ENCODE measurements at regions not wholly inside any gene's neighbourhood (a gene's known extent, or its start where the extent isn't known, plus 50 kb on each side); places are given as distances from the start of the nearest gene placed in this dataset.

- Histone ChIP-seq H2BK15ac (ENCODE audit: low read length) (no peak overlapping the region), H3K79me2 (ENCODE audit: control insufficient read depth in 1 of 2, insufficient read depth in 2 of 2, low read length in 2 of 2) (no peaks in the 10 kb centered on the region), H3K14ac (ENCODE audit: insufficient read length) (no peak overlapping the region), H3K23me2 (ENCODE audit: low read depth, low read length) (no peaks in the 10 kb centered on the region), H2AFZ (ENCODE audit: low read length) (no peak overlapping the region), H3K4me1 (replicated peaks in 1 of 4; ENCODE audit: control insufficient read depth in 3 of 4, insufficient read depth in 4 of 4, low read length in 3 of 4) (no peaks in the 10 kb centered on the region), H3K79me1 (ENCODE audit: low read depth, low read length) (no peaks in the 10 kb centered on the region), H3K4me3 (ENCODE audit: extremely low read depth in 1 of 4, insufficient read depth in 2 of 4, low read depth in 3 of 4, low read length in 4 of 4) (no peak overlapping the region), H3K27me3 (replicated peaks in 1 of 4; ENCODE audit: control insufficient read depth in 3 of 4, extremely low read depth in 1 of 4, insufficient read depth in 3 of 4, low read length in 3 of 4) (no peaks in the 10 kb centered on the region), H2BK12ac (ENCODE audit: low read depth, low read length) (no peak overlapping the region), H4K91ac (replicated peaks; ENCODE audit: insufficient read length, low read length) (no peak overlapping the region), H3K9me3 (ENCODE audit: insufficient read depth in 2 of 2, low read depth in 1 of 2, low read length in 1 of 2) (no peaks in the 10 kb centered on the region), H4K5ac (ENCODE audit: insufficient read length, low read depth, low read length) (no peak overlapping the region), H3K27ac (ENCODE audit: low read depth, low read length) (no peak overlapping the region), H3K4ac (replicated peaks; ENCODE audit: insufficient read length, low read depth, low read length) (no peak overlapping the region), H3K4me2 (ENCODE audit: insufficient read depth in 1 of 2, low read depth in 2 of 2, low read length in 2 of 2) (no peak overlapping the region), H2AK5ac (ENCODE audit: low read depth, low read length) (no peak overlapping the region), H3K23ac (ENCODE audit: insufficient read length) (no peak overlapping the region), H3K9ac (replicated peaks in 1 of 4; ENCODE audit: extremely low read depth in 1 of 4, low read depth in 3 of 4, low read length in 3 of 4) (no peak overlapping the region), H2BK120ac (replicated peaks; ENCODE audit: low read depth, low read length) (no peak overlapping the region), H3K36me3 (ENCODE audit: control insufficient read depth in 2 of 4, insufficient read depth in 4 of 4, low read length in 3 of 4) (no peaks in the 10 kb centered on the region), H2BK5ac (ENCODE audit: low read depth, low read length) (no peak overlapping the region), H2BK20ac (ENCODE audit: low read length) (no peak overlapping the region), H3K56ac (replicated peaks; ENCODE audit: insufficient read length, low read depth, low read length) (no peak overlapping the region), H4K20me1 (replicated peaks in 1 of 2; ENCODE audit: control insufficient read depth in 1 of 2, insufficient read depth in 2 of 2, low read length in 2 of 2) (no peaks in the 10 kb centered on the region), H4K8ac (ENCODE audit: extremely low read depth, insufficient read depth, low read length) (no peak overlapping the region), H3K18ac (ENCODE audit: extremely low read depth, low read length) (no peak overlapping the region)
- ChIA-PET POLR2A (ENCODE audit: partially characterized antibody) (no interaction called here), CTCF (ENCODE audit: partially characterized antibody) (no interaction called here)
- DNase-seq (ENCODE audit: low read depth in 1 of 2, low spot score in 2 of 2) (no peak), FAIRE-seq (no peak)
- 96% methylated on average over 3 of the region's 3 CpGs; no CpG with 5 or more reads in 1 of the 2 experiments for WGBS, 2 experiments (ENCODE audit: extremely low coverage in 1 of 2, insufficient coverage in 1 of 2, insufficient read length in 1 of 2, insufficient replicate concordance in 2 of 2, low coverage in 1 of 2, low lambda C conversion rate in 2 of 2, missing lambda C conversion rate in 1 of 2)
- no peak for TF ChIP-seq CHD7 (IDR thresholded peaks at IDR 0.05; ENCODE audit: insufficient replicate concordance, low read length)
Observed at GRCh38 chr3:76456322-76456721, 583.6 kb upstream of the ROBO2 start.

Measured in H1 (cell line).